IMR-90 (cell line): ENCODE measurements at regions not wholly inside any gene's neighbourhood (a gene's known extent, or its start where the extent isn't known, plus 50 kb on each side); places are given as distances from the start of the nearest gene placed in this dataset.

Experiments
- ATAC-seq: fragments of 200-7000 bp; cut with Tn5 transposase; 2 replicates; pipeline ENCODE4 v1.9.1; 2020; ENCODE audit warnings: low read depth, mild to moderate bottlenecking, moderate library complexity
- BruUV-seq: library from RNA; stranded (reverse); fragments of 400-500 nt; replicated peaks from 2 replicates; lab custom pipeline; 2021; lab: Mats Ljungman, UMichigan
- CTCF ChIA-PET: fragments of 300-600 bp; formaldehyde crosslinking; extraction: SDS; loops from one replicate; lab custom pipeline; 2021; ENCODE audit warnings: antibody characterized with exemption; lab: Yijun Ruan, JAX
- POLR2A ChIA-PET: fragments of 300-600 bp; sonication (Branson Sonifier 250); formaldehyde crosslinking; loops from one replicate; lab custom pipeline; 2022; ENCODE audit warnings: antibody characterized with exemption; ENCODE audit not compliant: unreplicated experiment; lab: Charles Lee
- DNase-seq: peaks from one replicate; pipeline ENCODE4 v3.0.0; 2013
- H2AFZ ChIP-seq: replicated peaks from 2 replicates; pipeline ENCODE3; 2013; ENCODE audit warnings: low read length, mild to moderate bottlenecking; ENCODE audit not compliant: poor library complexity
- H2AK5ac ChIP-seq: 2 replicates; pipeline ENCODE4 v1.6.1; 2013; ENCODE audit warnings: low read depth, low read length, inconsistent platforms
- H2AK9ac ChIP-seq: replicated peaks from 2 replicates; pipeline ENCODE3; 2013; ENCODE audit warnings: mild to moderate bottlenecking, low read depth, low read length, moderate library complexity; ENCODE audit not compliant: poor library complexity
- H2BK120ac ChIP-seq: 2 replicates; pipeline ENCODE4 v1.6.1; 2013; ENCODE audit warnings: low read depth, low read length, inconsistent platforms
- H2BK15ac ChIP-seq: 3 replicates; pipeline ENCODE4 v1.6.1; 2013; ENCODE audit warnings: low read depth, low read length, inconsistent platforms
- H2BK20ac ChIP-seq: 2 replicates; pipeline ENCODE4 v1.6.1; 2013; ENCODE audit warnings: low read depth, mild to moderate bottlenecking, inconsistent platforms, low read length, moderate library complexity
- H2BK5ac ChIP-seq: 2 replicates; pipeline ENCODE4 v1.6.1; 2013; ENCODE audit warnings: mild to moderate bottlenecking, low read depth, low read length, inconsistent platforms; ENCODE audit not compliant: poor library complexity, severe bottlenecking
- H3K14ac ChIP-seq: replicated peaks from 2 replicates; pipeline ENCODE4 v1.6.1; 2013; ENCODE audit warnings: low read depth, low read length, inconsistent platforms
- H3K18ac ChIP-seq: 2 replicates; pipeline ENCODE4 v1.6.1; 2013; ENCODE audit warnings: low read depth, low read length, control low read depth
- H3K23ac ChIP-seq: 2 replicates; pipeline ENCODE4 v1.6.1; 2013; ENCODE audit warnings: low read depth, low read length, inconsistent platforms
- H3K27ac ChIP-seq: 2 replicates; pipeline ENCODE4 v1.5.1; 2013; ENCODE audit warnings: mild to moderate bottlenecking, control low read depth, low read length; ENCODE audit not compliant: insufficient read depth
- H3K27me3 ChIP-seq: 2 replicates; pipeline ENCODE4 v1.6.1; 2013; ENCODE audit warnings: low read length; ENCODE audit not compliant: control insufficient read depth, insufficient read depth
- H3K36me3 ChIP-seq: 2 replicates; pipeline ENCODE4 v1.6.1; 2013; ENCODE audit warnings: low read length, mixed read lengths; ENCODE audit not compliant: control insufficient read depth, insufficient read depth
- H3K4ac ChIP-seq: 2 replicates; pipeline ENCODE4 v1.6.1; 2013; ENCODE audit warnings: low read depth, low read length, inconsistent platforms
- H3K4me1 ChIP-seq: 2 replicates; pipeline ENCODE4 v1.6.1; 2013; ENCODE audit warnings: low read length, mixed read lengths; ENCODE audit not compliant: control insufficient read depth, insufficient read depth
- H3K4me2 ChIP-seq: 2 replicates; pipeline ENCODE4 v1.6.1; 2013; ENCODE audit warnings: low read depth, mild to moderate bottlenecking, control low read depth, low read length, moderate library complexity
- H3K4me3 ChIP-seq: 2 replicates; pipeline ENCODE4 v1.5.1; 2013; ENCODE audit warnings: low read depth, mild to moderate bottlenecking, control low read depth, low read length, moderate library complexity; ENCODE audit not compliant: insufficient read depth
- H3K56ac ChIP-seq: 2 replicates; pipeline ENCODE4 v1.6.1; 2013; ENCODE audit warnings: low read length, inconsistent platforms; ENCODE audit not compliant: insufficient read depth; ENCODE audit errors: extremely low read depth
- H3K79me1 ChIP-seq, 2 experiments: 2 replicates each; pipeline ENCODE4 v1.6.1; 2013; ENCODE audit warnings: low read length in 2 of 2, inconsistent platforms in 1 of 2, low read depth in 1 of 2
- H3K9ac ChIP-seq: 2 replicates; pipeline ENCODE4 v1.6.1; 2013; ENCODE audit warnings: low read depth, low read length, control low read depth
- H3K9me1 ChIP-seq: 2 replicates; pipeline ENCODE4 v1.6.1; 2013; ENCODE audit warnings: low read length, inconsistent platforms; ENCODE audit not compliant: insufficient read depth
- H3K9me3 ChIP-seq: 2 replicates; pipeline ENCODE4 v1.6.1; 2013; ENCODE audit warnings: low read length; ENCODE audit not compliant: control insufficient read depth, insufficient read depth
- H4K20me1 ChIP-seq: 2 replicates; pipeline ENCODE4 v1.6.1; 2013; ENCODE audit warnings: low read length, inconsistent platforms; ENCODE audit not compliant: insufficient read depth
- H4K5ac ChIP-seq: 2 replicates; pipeline ENCODE4 v1.6.1; 2013; ENCODE audit warnings: mild to moderate bottlenecking, low read depth, low read length, control low read depth
- H4K8ac ChIP-seq, 2 experiments: 2 replicates each; pipeline ENCODE4 v1.6.1; 2013; ENCODE audit warnings: low read depth in 2 of 2, low read length in 2 of 2, control low read depth in 1 of 2, inconsistent platforms in 1 of 2
- H4K91ac ChIP-seq: 2 replicates; pipeline ENCODE4 v1.6.1; 2013; ENCODE audit warnings: low read depth, low read length, inconsistent platforms; ENCODE audit not compliant: insufficient read depth
- BHLHE40 ChIP-seq: fragments of 150-350 bp; IDR thresholded peaks from 2 replicates; pipeline ENCODE4 v1.6.1; 2016; ENCODE audit warnings: mild to moderate bottlenecking, low read depth, low read length
- CEBPB ChIP-seq: IDR thresholded peaks from 2 replicates; pipeline ENCODE4 v1.6.1; 2012; ENCODE audit warnings: low read depth, low read length, improper control_type of control experiment
- CHD1 ChIP-seq: IDR thresholded peaks from 2 replicates; pipeline ENCODE4 v1.6.1; 2012; ENCODE audit warnings: low read depth, low read length, improper control_type of control experiment
- CTCF ChIP-seq: conservative IDR thresholded peaks from 2 replicates; pipeline ENCODE4 v1.5.1; 2012; ENCODE audit warnings: mild to moderate bottlenecking, low read depth, low read length, improper control_type of control experiment
- ELK1 ChIP-seq: fragments of 150-350 bp; IDR thresholded peaks from 2 replicates; pipeline ENCODE4 v1.6.1; 2016; ENCODE audit warnings: low read depth, mild to moderate bottlenecking, low read length, moderate library complexity, borderline replicate concordance
- MAFK ChIP-seq: IDR thresholded peaks from 2 replicates; pipeline ENCODE4 v1.6.1; 2012; ENCODE audit warnings: low read depth, low read length, improper control_type of control experiment
- MAZ ChIP-seq: IDR thresholded peaks from 2 replicates; pipeline ENCODE4 v1.6.1; 2012; ENCODE audit warnings: low read depth, mild to moderate bottlenecking, low read length, improper control_type of control experiment, moderate library complexity, borderline replicate concordance
- MXI1 ChIP-seq: IDR thresholded peaks from 2 replicates; pipeline ENCODE4 v1.6.1; 2012; ENCODE audit warnings: low read depth, mild to moderate bottlenecking, low read length, moderate library complexity, borderline replicate concordance
- NFE2L2 ChIP-seq: fragments of 150-350 bp; IDR thresholded peaks from 2 replicates; pipeline ENCODE4 v1.6.1; 2016; ENCODE audit warnings: low read depth, mild to moderate bottlenecking, low read length
- POLR2A ChIP-seq: IDR thresholded peaks from 2 replicates; pipeline ENCODE4 v1.6.1; 2012; ENCODE audit warnings: mild to moderate bottlenecking, low read depth, low read length
- RAD21 ChIP-seq: IDR thresholded peaks from 2 replicates; pipeline ENCODE4 v1.6.1; 2012; ENCODE audit warnings: low read length, improper control_type of control experiment
- RCOR1 ChIP-seq: IDR thresholded peaks from 2 replicates; pipeline ENCODE4 v1.6.1; 2012; ENCODE audit warnings: mild to moderate bottlenecking, low read length, improper control_type of control experiment; ENCODE audit not compliant: insufficient replicate concordance
- SMC3 ChIP-seq: fragments of 150-350 bp; IDR thresholded peaks from 2 replicates; pipeline ENCODE4 v1.6.1; 2016; ENCODE audit warnings: low read depth, mild to moderate bottlenecking, antibody characterized with exemption, low read length, moderate library complexity
- USF2 ChIP-seq: fragments of 150-350 bp; IDR thresholded peaks from 2 replicates; pipeline ENCODE4 v1.6.1; 2017; ENCODE audit warnings: mild to moderate bottlenecking, antibody characterized with exemption, low read length, low read depth
- WGBS, 2 experiments: methylation state at CpG; one replicate each; pipeline versions ENCODE4 v1.1.5 to v1.1.7; 2013; ENCODE audit warnings: missing lambda C conversion rate in 2 of 2; ENCODE audit not compliant: insufficient read length in 1 of 2; ENCODE audit errors: extremely low coverage in 2 of 2; 5-methylcytosine and 5-hydroxymethylcytosine counted together
- dilution Hi-C: fragments of 300-500 bp; cut with HindIII; formaldehyde crosslinking; loops from one replicate; pipeline ENCODE4 v1.14.3; 2018; ENCODE audit warnings: low sequenced_read_pairs; ENCODE audit not compliant: unreplicated experiment
- in situ Hi-C: fragments of 300-500 bp; cut with MboI; formaldehyde crosslinking; loops from 3 replicates; pipeline ENCODE4 v1.14.3; 2019; ENCODE audit warnings: low sequenced_read_pairs, inconsistent platforms, mixed read lengths
- intact Hi-C: fragments of 100-400 bp; cut with micrococcal nuclease; formaldehyde crosslinking; loops from 2 replicates; pipeline ENCODE4 v1.10.0; 2022

- intact Hi-C loops, result no loop called here
- POLR2A ChIA-PET, result no interaction called here
Measured at GRCh38 chr4:31983246-31983645, 1263.1 kb downstream of the PCDH7 start.

More at GRCh38 chr4:31983246-31983645, 1263.1 kb downstream of the PCDH7 start:
- Histone ChIP-seq H2BK120ac (no peak overlapping the region), H3K18ac (no peak overlapping the region), H2AFZ (no peak overlapping the region), H3K79me1 (no peaks in the 10 kb centered on the region), H2AK5ac (no peak overlapping the region), H3K23ac (no peak overlapping the region), H2AK9ac (no peak overlapping the region), H4K20me1 (no peaks in the 10 kb centered on the region), H3K27me3 (no peaks in the 10 kb centered on the region), H3K9ac (no peak overlapping the region), H4K91ac (no peak overlapping the region), H3K4ac (no peak overlapping the region), H4K8ac (no peak overlapping the region), H2BK5ac (no peak overlapping the region), H2BK20ac (no peak overlapping the region), H3K14ac (no peak overlapping the region), H3K56ac (no peak overlapping the region), H3K27ac (no peak overlapping the region), H3K4me2 (no peak overlapping the region), H4K5ac (no peak overlapping the region), H3K4me1 (no peaks in the 10 kb centered on the region), H3K4me3 (no peak overlapping the region), H3K9me3 (peaks cover 2% of the 10 kb centered on the region; the same call in 1 of the 2 replicates), H3K36me3 (no peaks in the 10 kb centered on the region), H3K9me1 (no peaks in the 10 kb centered on the region), H2BK15ac (no peak overlapping the region)
- CTCF ChIA-PET, result interaction anchor here (0.6 kb wide), 1 partner anchor 1303 kb away, joined by 4 read pairs; no protein-coding TSS in a partner anchor
- in situ Hi-C loops (no loop called here), dilution Hi-C loops (no loop called here)
- ATAC-seq (no peak), DNase-seq (no peak)
- TF ChIP-seq BHLHE40, result no peak
- TF ChIP-seq CEBPB, result no peak
- no peak for TF ChIP-seq NFE2L2
- TF ChIP-seq POLR2A, result no peak
- no peak for TF ChIP-seq RAD21
- TF ChIP-seq MAFK, result no peak
- no peak for TF ChIP-seq SMC3
- TF ChIP-seq ELK1, result no peak
- TF ChIP-seq MAZ, result no peak
- TF ChIP-seq CTCF, result no peak
- no peak for TF ChIP-seq USF2
- no peak for TF ChIP-seq CHD1
- TF ChIP-seq RCOR1, result no peak
- no peak for TF ChIP-seq MXI1
- no TSS peak for BruUV-seq
- no CpG with 5 or more reads among the region's 1 CpG for whole genome bisulfite sequencing, 2 experiments
